ENCODE measurements at regions not wholly inside any gene's neighbourhood (a gene's known extent, or its start where the extent isn't known, plus 50 kb on each side); places are given as distances from the start of the nearest gene placed in this dataset.
"Not testable (repeated sequence)": the region's sequence is repeated elsewhere in the genome, so short reads cannot be mapped to it uniquely, and the experiment has no call there.

DNA sequence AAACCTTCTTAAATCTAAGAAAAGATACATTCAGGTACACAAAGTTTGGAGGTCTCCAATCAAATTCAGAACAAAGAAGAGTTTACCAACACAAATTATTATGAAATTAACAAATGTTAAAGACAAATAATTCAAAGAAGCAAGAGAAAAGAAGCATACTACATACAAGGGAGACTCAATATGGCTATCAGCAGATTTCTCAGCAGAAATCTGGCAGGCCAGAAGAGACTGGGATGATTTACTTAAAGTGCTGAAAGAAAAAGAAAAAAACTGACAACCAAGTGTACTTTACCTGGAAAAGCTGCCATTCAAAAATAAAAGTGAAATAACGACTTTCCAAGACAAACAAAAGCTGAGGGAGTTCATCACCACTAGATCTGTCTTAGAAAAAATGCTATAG is 64.4 kb upstream of the HTR2C start (continued):
- TF ChIP-seq TBP (IDR thresholded peaks at IDR 0.05; ENCODE audit: low read depth, low read length) (no peak), SRF (IDR thresholded peaks at IDR 0.05; ENCODE audit: low read depth, low read length) (no peak), SUZ12 (IDR thresholded peaks at IDR 0.05; ENCODE audit: low read length) (no peak), POU5F1 (IDR thresholded peaks at IDR 0.05; ENCODE audit: low read depth, low read length) (no peak), EP300 (IDR thresholded peaks at IDR 0.05; ENCODE audit: borderline replicate concordance in 1 of 2, low read depth in 2 of 2, low read length in 2 of 2) (no peak), JUND (IDR thresholded peaks at IDR 0.05; ENCODE audit: low read length) (no peak), CREB1 (IDR thresholded peaks at IDR 0.05) (no peak)

DNA sequence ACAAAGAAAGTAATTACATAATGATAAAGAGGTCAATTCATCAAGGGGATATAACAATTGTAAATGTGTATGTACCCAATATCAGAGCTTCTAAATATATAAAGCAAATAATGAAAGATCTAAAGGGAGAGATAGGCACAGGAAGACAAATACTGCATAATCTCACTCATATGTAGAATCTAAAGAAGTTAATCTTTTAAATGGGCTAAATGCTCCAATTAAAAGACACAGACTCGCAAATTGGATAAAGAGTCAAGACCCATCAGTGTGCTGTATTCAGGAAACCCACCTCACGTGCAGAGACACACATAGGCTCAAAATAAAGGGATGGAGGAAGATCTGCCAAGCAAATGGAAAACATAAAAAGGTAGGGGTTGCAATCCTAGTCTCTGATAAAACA is 63.2 kb upstream of the HTR2C start:
- DNase-seq (ENCODE audit: low read depth in 1 of 2, low spot score in 2 of 2); CTCF ChIA-PET (ENCODE audit: partially characterized antibody); H3K9me3 ChIP-seq (ENCODE audit: insufficient read depth in 2 of 2, low read depth in 1 of 2, low read length in 1 of 2); H2AK5ac ChIP-seq (ENCODE audit: low read depth, low read length); H3K27me3 ChIP-seq (replicated peaks in 1 of 4; ENCODE audit: control insufficient read depth in 3 of 4, extremely low read depth in 1 of 4, insufficient read depth in 3 of 4, low read length in 3 of 4); H2BK5ac ChIP-seq (ENCODE audit: low read depth, low read length); H4K20me1 ChIP-seq (replicated peaks in 1 of 2; ENCODE audit: control insufficient read depth in 1 of 2, insufficient read depth in 2 of 2, low read length in 2 of 2); H3K23me2 ChIP-seq (ENCODE audit: low read depth, low read length); H2BK15ac ChIP-seq (ENCODE audit: low read length); H3K4me2 ChIP-seq (ENCODE audit: insufficient read depth in 1 of 2, low read depth in 2 of 2, low read length in 2 of 2); H3K79me2 ChIP-seq (ENCODE audit: control insufficient read depth in 1 of 2, insufficient read depth in 2 of 2, low read length in 2 of 2); H3K4me3 ChIP-seq (ENCODE audit: extremely low read depth in 1 of 4, insufficient read depth in 2 of 4, low read depth in 3 of 4, low read length in 4 of 4); H2BK12ac ChIP-seq (ENCODE audit: low read depth, low read length); H3K36me3 ChIP-seq (ENCODE audit: control insufficient read depth in 2 of 4, insufficient read depth in 4 of 4, low read length in 3 of 4); H2BK20ac ChIP-seq (ENCODE audit: low read length); H3K27ac ChIP-seq (ENCODE audit: low read depth, low read length); H4K5ac ChIP-seq (ENCODE audit: insufficient read length, low read depth, low read length); H3K14ac ChIP-seq (ENCODE audit: insufficient read length); H3K4me1 ChIP-seq (replicated peaks in 1 of 4; ENCODE audit: control insufficient read depth in 3 of 4, insufficient read depth in 4 of 4, low read length in 3 of 4); H2AFZ ChIP-seq (ENCODE audit: low read length); FAIRE-seq; H3K9ac ChIP-seq (replicated peaks in 1 of 4; ENCODE audit: extremely low read depth in 1 of 4, low read depth in 3 of 4, low read length in 3 of 4); H3K23ac ChIP-seq (ENCODE audit: insufficient read length); H4K8ac ChIP-seq (ENCODE audit: extremely low read depth, insufficient read depth, low read length); H2BK120ac ChIP-seq (replicated peaks; ENCODE audit: low read depth, low read length); H4K91ac ChIP-seq (replicated peaks; ENCODE audit: insufficient read length, low read length); H3K56ac ChIP-seq (replicated peaks; ENCODE audit: insufficient read length, low read depth, low read length); H3K18ac ChIP-seq (ENCODE audit: extremely low read depth, low read length); H3K79me1 ChIP-seq (ENCODE audit: low read depth, low read length); POLR2A ChIA-PET (ENCODE audit: partially characterized antibody); H3K4ac ChIP-seq (replicated peaks; ENCODE audit: insufficient read length, low read depth, low read length): not testable (repeated sequence)
- WGBS, 2 experiments (ENCODE audit: extremely low coverage in 1 of 2, insufficient coverage in 1 of 2, insufficient read length in 1 of 2, insufficient replicate concordance in 2 of 2, low coverage in 1 of 2, low lambda C conversion rate in 2 of 2, missing lambda C conversion rate in 1 of 2) = 100% methylated on average over 2 of the region's 2 CpGs; no CpG with 5 or more reads in 1 of the 2 experiments

Measured in H1 (cell line).